Uterus (tissue), 3 donors: ENCODE measurements at regions not wholly inside any gene's neighbourhood (a gene's known extent, or its start where the extent isn't known, plus 50 kb on each side); places are given as distances from the start of the nearest gene placed in this dataset.

Source experiments
- DNase-seq, 2 donors: peaks; one replicate each; pipeline ENCODE4 v3.0.0-alpha.2; 2019 to 2020
- H3K27ac ChIP-seq, 2 donors: fragments of 200-600 bp; sonication (generic); 1 replicate in 1 of 2; 2 replicates in 1 of 2; pipeline ENCODE4 v1.5.1; 2016 to 2018
- H3K27me3 ChIP-seq, 2 donors: fragments of 200-600 bp; sonication (generic); one replicate each; pipeline ENCODE4 v1.5.1; 2018 to 2019; ENCODE audit warnings: control low read depth in 1 of 2
- H3K36me3 ChIP-seq, 2 donors: fragments of 200-600 bp; sonication (generic); one replicate each; pipeline ENCODE4 v1.5.1; 2019; ENCODE audit warnings: control low read depth in 1 of 2
- H3K4me1 ChIP-seq, 2 donors: fragments of 200-600 bp; sonication (generic); one replicate each; pipeline ENCODE4 v1.5.1; 2018 to 2019; ENCODE audit warnings: control low read depth in 1 of 2
- H3K4me3 ChIP-seq, 2 donors: fragments of 200-600 bp; sonication (generic); 1 replicate in 1 of 2; 2 replicates in 1 of 2; pipeline ENCODE4 v1.5.1; 2018 to 2019; ENCODE audit warnings: mild to moderate bottlenecking in 1 of 2
- H3K9me3 ChIP-seq, 2 donors: fragments of 200-600 bp; sonication (generic); one replicate each; pipeline ENCODE4 v1.5.1; 2019; ENCODE audit warnings: control low read depth in 1 of 2
- CTCF ChIP-seq, 4 experiments: fragments of 200-600 bp in 2 of 4; fragments of 450-650 bp in 2 of 4; sonication (generic) in 2 of 4; IDR thresholded peaks; one replicate each; pipeline ENCODE4 v1.5.1; 2016 to 2019; ENCODE audit warnings: antibody characterized with exemption in 4 of 4, mild to moderate bottlenecking in 2 of 4, moderate library complexity in 1 of 4
- POLR2A ChIP-seq, 2 donors: fragments of 450-650 bp; IDR thresholded peaks; one replicate each; pipeline ENCODE4 v1.6.1; 2016; ENCODE audit warnings: antibody characterized with exemption in 2 of 2, mild to moderate bottlenecking in 1 of 2, moderate library complexity in 1 of 2
- intact Hi-C: fragments of 100-400 bp; cut with DNase I; formaldehyde crosslinking; loops from one replicate; pipeline ENCODE4 v1.15.1; 2023; ENCODE audit warnings: low total_unique reads
- donor health status: DM: yes; HTN: yes; CAD: no.

- no peak for TF ChIP-seq POLR2A (IDR thresholded peaks at IDR 0.05)
- no peak for TF ChIP-seq CTCF (IDR thresholded peaks at IDR 0.05)
- intact Hi-C loops: no loop called here
- no peaks in the 10 kb centered on the region for H3K4me1 ChIP-seq
- H3K9me3 ChIP-seq: no peaks in the 10 kb centered on the region
- peak overlapping the region; percentile 33 for H3K4me3 ChIP-seq
- DNase-seq: peak; percentile 35 to 58
- no peaks in the 10 kb centered on the region for H3K36me3 ChIP-seq
- H3K27ac ChIP-seq: peak overlapping the region; percentile 48 to 60
- H3K27me3 ChIP-seq: no peaks in the 10 kb centered on the region
Observed at GRCh38 chr6:125363039-125363823, 61.5 kb upstream of the HDDC2 start.

DNA sequence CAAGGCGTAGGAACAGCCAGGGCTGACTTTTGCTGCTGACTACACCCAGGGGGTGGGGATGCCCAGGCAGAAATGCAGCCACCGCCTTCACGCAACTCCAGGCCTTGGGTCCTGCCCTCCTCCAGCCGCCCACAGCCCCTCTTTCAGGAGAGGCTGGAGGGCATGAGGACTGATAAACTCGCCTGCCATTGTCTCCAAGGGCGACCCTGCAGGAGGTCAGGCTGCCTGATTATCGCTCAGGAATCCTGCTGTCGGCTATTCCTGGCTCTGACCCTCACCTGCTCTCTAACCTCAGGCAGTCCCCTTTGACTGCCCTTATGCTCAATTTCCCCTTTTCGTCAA lies 62.0 kb upstream of the HDDC2 start:
- no peak for DNase-seq
- intact Hi-C loops: no loop called here
- Histone ChIP-seq H3K9me3 (no peaks in the 10 kb centered on the region), H3K27ac (peak overlapping the region; percentile 48 to 60), H3K36me3 (no peaks in the 10 kb centered on the region), H3K4me1 (no peaks in the 10 kb centered on the region), H3K27me3 (no peaks in the 10 kb centered on the region), H3K4me3 (peak overlapping the region; percentile 33)
- TF ChIP-seq POLR2A (IDR thresholded peaks at IDR 0.05) (no peak), CTCF (IDR thresholded peaks at IDR 0.05) (no peak)

GRCh38 chr6:125365230-125365629 lies 63.5 kb upstream of the HDDC2 start:
- Histone ChIP-seq H3K36me3 (no peaks in the 10 kb centered on the region), H3K9me3 (no peaks in the 10 kb centered on the region), H3K4me3 (no peak overlapping the region), H3K27me3 (no peaks in the 10 kb centered on the region), H3K4me1 (no peaks in the 10 kb centered on the region), H3K27ac (no peak overlapping the region)
- no peak for TF ChIP-seq CTCF (IDR thresholded peaks at IDR 0.05)
- no peak for TF ChIP-seq POLR2A (IDR thresholded peaks at IDR 0.05)
- intact Hi-C loops: no loop called here
- DNase-seq: no peak

DNA sequence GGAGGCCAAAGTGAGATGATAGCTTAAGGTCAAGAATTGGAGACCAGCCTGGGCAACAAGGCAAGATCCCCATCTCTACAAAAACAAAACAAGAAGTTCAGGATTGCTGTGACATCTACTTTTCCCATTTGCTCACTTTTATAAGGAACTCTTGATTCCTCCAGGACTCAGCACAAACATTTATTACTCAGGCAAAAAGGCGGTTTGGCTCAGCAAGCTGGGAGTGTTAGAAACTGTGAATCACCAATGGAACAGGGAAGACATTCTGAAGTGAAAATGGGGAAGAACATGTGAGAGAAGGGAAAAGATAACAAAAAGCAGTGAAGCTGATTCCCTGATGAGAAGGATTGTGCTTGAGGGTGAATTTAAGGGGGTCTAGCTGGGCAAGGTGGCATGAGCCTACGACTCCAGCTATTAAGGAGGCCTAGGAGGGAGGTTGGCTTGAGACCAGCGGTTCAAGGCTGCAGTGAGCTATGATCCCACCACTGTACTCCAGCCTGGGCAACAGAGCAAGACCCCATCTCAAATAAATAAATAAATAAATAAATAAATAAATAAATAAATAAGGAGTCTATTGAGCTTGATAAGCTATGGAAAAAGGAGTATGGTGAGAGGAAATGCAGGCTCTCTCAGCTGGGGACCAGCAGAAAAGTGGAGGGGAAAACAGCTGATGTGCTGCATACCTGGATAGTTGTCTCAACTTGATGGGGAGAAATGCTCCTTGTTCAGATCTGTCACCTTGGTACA lies 65.4 kb upstream of the HDDC2 start:
- Histone ChIP-seq H3K27me3 (no peaks in the 10 kb centered on the region), H3K27ac (no peak overlapping the region), H3K4me3 (no peak overlapping the region), H3K36me3 (no peaks in the 10 kb centered on the region), H3K4me1 (no peaks in the 10 kb centered on the region), H3K9me3 (no peaks in the 10 kb centered on the region)
- no peak for TF ChIP-seq CTCF (IDR thresholded peaks at IDR 0.05)
- no peak for TF ChIP-seq POLR2A (IDR thresholded peaks at IDR 0.05)
- intact Hi-C loops: no loop called here
- no peak for DNase-seq

DNA sequence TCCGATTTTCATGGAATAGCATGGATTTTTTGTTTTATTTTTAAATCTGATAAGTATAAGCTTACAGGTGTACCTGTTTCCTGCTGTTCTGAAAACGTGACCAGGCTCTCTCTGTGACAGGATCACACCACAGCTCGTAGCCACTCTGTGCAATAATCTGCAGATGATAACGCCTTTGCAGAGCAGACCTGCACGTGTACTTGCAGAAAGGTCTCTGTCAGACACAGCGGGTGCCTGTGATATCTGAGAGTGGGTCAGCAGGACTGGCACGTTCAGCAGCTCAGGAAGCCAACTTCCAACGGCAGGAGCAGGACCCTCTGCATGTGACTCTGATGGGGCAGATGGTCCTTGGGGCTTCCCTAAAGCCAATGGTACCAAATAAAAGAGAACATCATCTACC lies 68.6 kb upstream of the HDDC2 start:
- H3K27ac ChIP-seq: no peak overlapping the region
- DNase-seq: no peak
- no peaks in the 10 kb centered on the region for H3K36me3 ChIP-seq
- H3K4me3 ChIP-seq: no peak overlapping the region
- no peaks in the 10 kb centered on the region for H3K27me3 ChIP-seq
- intact Hi-C loops: no loop called here
- no peak for TF ChIP-seq POLR2A (IDR thresholded peaks at IDR 0.05)
- TF ChIP-seq CTCF (IDR thresholded peaks at IDR 0.05): no peak
- H3K4me1 ChIP-seq: no peaks in the 10 kb centered on the region
- H3K9me3 ChIP-seq: no peaks in the 10 kb centered on the region
